ENCODE measurements at regions not wholly inside any gene's neighbourhood (a gene's known extent, or its start where the extent isn't known, plus 50 kb on each side); places are given as distances from the start of the nearest gene placed in this dataset.
"Not testable (repeated sequence)": the region's sequence is repeated elsewhere in the genome, so short reads cannot be mapped to it uniquely, and the experiment has no call there.

- TF ChIP-seq, protein P1, sequence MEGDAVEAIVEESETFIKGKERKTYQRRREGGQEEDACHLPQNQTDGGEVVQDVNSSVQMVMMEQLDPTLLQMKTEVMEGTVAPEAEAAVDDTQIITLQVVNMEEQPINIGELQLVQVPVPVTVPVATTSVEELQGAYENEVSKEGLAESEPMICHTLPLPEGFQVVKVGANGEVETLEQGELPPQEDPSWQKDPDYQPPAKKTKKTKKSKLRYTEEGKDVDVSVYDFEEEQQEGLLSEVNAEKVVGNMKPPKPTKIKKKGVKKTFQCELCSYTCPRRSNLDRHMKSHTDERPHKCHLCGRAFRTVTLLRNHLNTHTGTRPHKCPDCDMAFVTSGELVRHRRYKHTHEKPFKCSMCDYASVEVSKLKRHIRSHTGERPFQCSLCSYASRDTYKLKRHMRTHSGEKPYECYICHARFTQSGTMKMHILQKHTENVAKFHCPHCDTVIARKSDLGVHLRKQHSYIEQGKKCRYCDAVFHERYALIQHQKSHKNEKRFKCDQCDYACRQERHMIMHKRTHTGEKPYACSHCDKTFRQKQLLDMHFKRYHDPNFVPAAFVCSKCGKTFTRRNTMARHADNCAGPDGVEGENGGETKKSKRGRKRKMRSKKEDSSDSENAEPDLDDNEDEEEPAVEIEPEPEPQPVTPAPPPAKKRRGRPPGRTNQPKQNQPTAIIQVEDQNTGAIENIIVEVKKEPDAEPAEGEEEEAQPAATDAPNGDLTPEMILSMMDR (IDR thresholded peaks at IDR 0.05; ENCODE audit: low read depth, low read length), result not testable (repeated sequence)
- TF ChIP-seq EZH2phosphoT487 (IDR thresholded peaks at IDR 0.05; ENCODE audit: low read depth), result not testable (repeated sequence)
These were observed 204.0 kb downstream of the CCT8L2 start for GRCh38 chr22:16388616-16389015.

Measured in OCI-LY3 (cell line).